Stomach (tissue), 4 donors: ENCODE measurements at regions not wholly inside any gene's neighbourhood (a gene's known extent, or its start where the extent isn't known, plus 50 kb on each side); places are given as distances from the start of the nearest gene placed in this dataset.

ENCODE experiments used
- CTCF ChIP-seq, 7 experiments: fragments of 450-650 bp in 4 of 7; fragments of 200-600 bp in 3 of 7; sonication (generic) in 3 of 7; IDR thresholded peaks; one replicate each; pipeline ENCODE4 v1.5.1; 2016 to 2019; ENCODE audit warnings: antibody characterized with exemption in 7 of 7, control low read depth in 2 of 7, mild to moderate bottlenecking in 1 of 7
- POLR2A ChIP-seq, 4 donors: fragments of 450-650 bp; IDR thresholded peaks; one replicate each; pipeline ENCODE4 v1.6.1; 2016; ENCODE audit warnings: antibody characterized with exemption in 4 of 4, control low read depth in 2 of 4, mild to moderate bottlenecking in 1 of 4, moderate library complexity in 1 of 4
- POLR2AphosphoS5 ChIP-seq, 3 donors: sonication (generic); formaldehyde crosslinking; IDR thresholded peaks; one replicate each; pipeline ENCODE4 v1.6.1; 2016; ENCODE audit warnings: antibody characterized with exemption in 3 of 3

- TF ChIP-seq CTCF (IDR thresholded peaks at IDR 0.05) (no peak), POLR2AphosphoS5 (IDR thresholded peaks at IDR 0.05) (no peak), POLR2A (IDR thresholded peaks at IDR 0.05) (no peak)
Observed at GRCh38 chr1:234973426-234974250, 155.0 kb downstream of the TOMM20 start.
